ENCODE measurements at regions not wholly inside any gene's neighbourhood (a gene's known extent, or its start where the extent isn't known, plus 50 kb on each side); places are given as distances from the start of the nearest gene placed in this dataset.
"Not testable (repeated sequence)": the region's sequence is repeated elsewhere in the genome, so short reads cannot be mapped to it uniquely, and the experiment has no call there.

GRCh38 chr13:84847107-84847506 is 952.1 kb downstream of the SLITRK6 start:
- no peak for DNase-seq (ENCODE audit: low spot score)

GRCh38 chr13:84845907-84846619 is 953.2 kb downstream of the SLITRK6 start:
- DNase-seq (ENCODE audit: low spot score) = no peak

GRCh38 chr13:84844473-84844872 is 954.7 kb downstream of the SLITRK6 start:
- no peak for DNase-seq (ENCODE audit: low spot score)

GRCh38 chr13:84843368-84843767 is 955.9 kb downstream of the SLITRK6 start:
- no peak for DNase-seq (ENCODE audit: low spot score)

GRCh38 chr13:84834201-84834600 is 951.9 kb upstream of the SLITRK1 start:
- DNase-seq (ENCODE audit: low spot score) = no peak

GRCh38 chr13:84831666-84832657 is 949.7 kb upstream of the SLITRK1 start:
- no peak for DNase-seq (ENCODE audit: low spot score)

- DNase-seq (ENCODE audit: low spot score) = no peak
Measured at GRCh38 chr13:84823528-84823927, 941.3 kb upstream of the SLITRK1 start.

- no peak for DNase-seq (ENCODE audit: low spot score)
Measured at GRCh38 chr13:84821261-84821660, 939.0 kb upstream of the SLITRK1 start.

GRCh38 chr13:84816567-84817105 is 934.4 kb upstream of the SLITRK1 start:
- no peak for DNase-seq (ENCODE audit: low spot score)

GRCh38 chr13:84812789-84813188 is 930.5 kb upstream of the SLITRK1 start:
- DNase-seq (ENCODE audit: low spot score) = no peak

GRCh38 chr13:84812078-84812477 is 929.8 kb upstream of the SLITRK1 start:
- no peak for DNase-seq (ENCODE audit: low spot score)

GRCh38 chr13:84810781-84811180 is 928.5 kb upstream of the SLITRK1 start:
- no peak for DNase-seq (ENCODE audit: low spot score)

- no peak for DNase-seq (ENCODE audit: low spot score)
Measured at GRCh38 chr13:84802073-84802472, 919.8 kb upstream of the SLITRK1 start.

GRCh38 chr13:84784443-84785153 is 902.3 kb upstream of the SLITRK1 start:
- no peak for DNase-seq (ENCODE audit: low spot score)

- no peak for DNase-seq (ENCODE audit: low spot score)
Measured at GRCh38 chr13:84777316-84777715, 895.0 kb upstream of the SLITRK1 start.

- DNase-seq (ENCODE audit: low spot score) = no peak
Measured at GRCh38 chr13:84776593-84776992, 894.3 kb upstream of the SLITRK1 start.

- DNase-seq (ENCODE audit: low spot score) = not testable (repeated sequence)
Measured at GRCh38 chr13:84775920-84776319, 893.6 kb upstream of the SLITRK1 start.

GRCh38 chr13:84774111-84774510 is 891.8 kb upstream of the SLITRK1 start:
- no peak for DNase-seq (ENCODE audit: low spot score)

GRCh38 chr13:84760956-84761355 is 878.7 kb upstream of the SLITRK1 start:
- no peak for DNase-seq (ENCODE audit: low spot score)

- DNase-seq (ENCODE audit: low spot score) = no peak
Measured at GRCh38 chr13:84749126-84749525, 866.9 kb upstream of the SLITRK1 start.

GRCh38 chr13:84745051-84745551 is 862.8 kb upstream of the SLITRK1 start:
- DNase-seq (ENCODE audit: low spot score) = no peak

GRCh38 chr13:84744203-84744602 is 861.9 kb upstream of the SLITRK1 start:
- DNase-seq (ENCODE audit: low spot score) = no peak

Measured in CD4-positive, alpha-beta T cell treated with Interleukin-2 at 100 ng/mL for 4 hours (primary cell).